K562 (cell line): ENCODE measurements at regions not wholly inside any gene's neighbourhood (a gene's known extent, or its start where the extent isn't known, plus 50 kb on each side); places are given as distances from the start of the nearest gene placed in this dataset.

Experiments
- ATF1 ChIP-seq, 2 experiments: fragments of 450-650 bp in 1 of 2; IDR thresholded peaks; 2 replicates each; pipeline ENCODE4 v1.6.1; 2016; ENCODE audit warnings: missing compliant biosample characterization in 1 of 2, missing genetic modification characterization in 1 of 2
- ATF3 ChIP-seq, 2 experiments: fragments of 450-650 bp in 1 of 2; sonication (generic) in 1 of 2; formaldehyde crosslinking in 1 of 2; IDR thresholded peaks in 1 of 2; conservative IDR thresholded peaks in 1 of 2; 2 replicates each; pipeline versions ENCODE4 v1.6.1 to v1.8.1; 2016 to 2023; ENCODE audit warnings: mild to moderate bottlenecking in 2 of 2, moderate library complexity in 2 of 2, inconsistent platforms in 1 of 2, missing genetic modification reagents in 1 of 2
- CBX8 ChIP-seq: fragments of 200-600 bp; sonication (generic); IDR thresholded peaks from 2 replicates; pipeline ENCODE4 v1.6.1; 2012; ENCODE audit warnings: borderline replicate concordance, mixed run types, low read depth, mild to moderate bottlenecking, moderate library complexity, mixed read lengths, low read length, control low read depth, inconsistent platforms; ENCODE audit not compliant: poor library complexity, severe bottlenecking; ENCODE audit errors: extremely low read depth
- CEBPB ChIP-seq: fragments of 450-650 bp; IDR thresholded peaks from 2 replicates; pipeline ENCODE4 v1.6.1; 2016; ENCODE audit warnings: missing genetic modification characterization, missing compliant biosample characterization
- CEBPG ChIP-seq, 3 experiments: fragments of 200-800 bp in 1 of 3; sonication (Bioruptor generic) in 1 of 3; sonication (generic) in 1 of 3; formaldehyde crosslinking in 1 of 3; IDR thresholded peaks in 2 of 3; conservative IDR thresholded peaks in 1 of 3; 2 replicates each; pipeline versions ENCODE4 v1.6.1 to v1.8.0; 2016 to 2022; ENCODE audit warnings: missing compliant biosample characterization in 2 of 3, missing genetic modification characterization in 2 of 3, mild to moderate bottlenecking in 1 of 3, missing genetic modification reagents in 1 of 3
- CREB1 ChIP-seq, 2 experiments: sonication (generic) in 1 of 2; formaldehyde crosslinking in 1 of 2; IDR thresholded peaks; 2 replicates each; pipeline versions ENCODE4 v1.6.1 to v1.8.0; 2012 to 2022; ENCODE audit warnings: inconsistent platforms in 1 of 2, mild to moderate bottlenecking in 1 of 2, missing genetic modification reagents in 1 of 2, moderate library complexity in 1 of 2
- ETV1 ChIP-seq: fragments of 450-650 bp; conservative IDR thresholded peaks from 2 replicates; pipeline ENCODE4 v1.6.1; 2016; ENCODE audit warnings: missing genetic modification characterization, control low read depth, low read depth, missing compliant biosample characterization
- HDGF ChIP-seq: fragments of 450-650 bp; IDR thresholded peaks from 2 replicates; pipeline ENCODE4 v1.6.1; 2016
- HNRNPK ChIP-seq: fragments of 200-400 bp; formaldehyde crosslinking; IDR thresholded peaks from one replicate; pipeline ENCODE4 v1.6.1; 2018; ENCODE audit warnings: mild to moderate bottlenecking, low read depth, low read length; ENCODE audit not compliant: poor library complexity, severe bottlenecking
- HNRNPLL ChIP-seq: fragments of 200-400 bp; formaldehyde crosslinking; IDR thresholded peaks from 2 replicates; pipeline ENCODE4 v1.6.1; 2017; ENCODE audit warnings: low read length, low read depth, mild to moderate bottlenecking; ENCODE audit not compliant: poor library complexity, severe bottlenecking
- LCOR ChIP-seq: sonication (generic); formaldehyde crosslinking; IDR thresholded peaks from 2 replicates; pipeline ENCODE4 v1.8.0; 2022; ENCODE audit warnings: mild to moderate bottlenecking, missing genetic modification reagents
- MCM2 ChIP-seq: fragments of 450-650 bp; IDR thresholded peaks from 2 replicates; pipeline ENCODE4 v1.6.1; 2017; ENCODE audit warnings: low read depth, mild to moderate bottlenecking
- NFXL1 ChIP-seq: fragments of 450-650 bp; formaldehyde crosslinking; IDR thresholded peaks from 2 replicates; pipeline ENCODE4 v1.4.0; 2021; ENCODE audit warnings: mild to moderate bottlenecking
- PPARD ChIP-seq: fragments of 250-450 bp; sonication (Bioruptor Pico); IDR thresholded peaks from 2 replicates; pipeline ENCODE4 v1.8.0; 2022; ENCODE audit warnings: inconsistent platforms, mild to moderate bottlenecking, moderate library complexity
- PTBP1 ChIP-seq: fragments of 200-400 bp; formaldehyde crosslinking; IDR thresholded peaks from 2 replicates; pipeline ENCODE4 v1.6.1; 2017; ENCODE audit warnings: low read depth, low read length
- SLC30A9 ChIP-seq: fragments of 250-450 bp; sonication (Bioruptor Pico); IDR thresholded peaks from 2 replicates; pipeline ENCODE4 v1.8.0; 2022; ENCODE audit warnings: mild to moderate bottlenecking, moderate library complexity
- TRIM24 ChIP-seq, 2 experiments: fragments of 450-650 bp; IDR thresholded peaks; 2 replicates each; pipeline ENCODE4 v1.6.1; 2016
- ZBTB1 ChIP-seq: sonication (generic); formaldehyde crosslinking; IDR thresholded peaks from 2 replicates; pipeline ENCODE4 v1.8.1; 2023; ENCODE audit warnings: missing genetic modification reagents, low read depth, mild to moderate bottlenecking, borderline replicate concordance
- ZEB2 ChIP-seq: fragments of 450-650 bp; IDR thresholded peaks from 2 replicates; pipeline ENCODE4 v1.6.1; 2016
- ZFP1 ChIP-seq: fragments of 450-650 bp; formaldehyde crosslinking; IDR thresholded peaks from 2 replicates; pipeline ENCODE4 v1.4.0; 2020; ENCODE audit warnings: mild to moderate bottlenecking, mixed read lengths
- ZFP30 ChIP-seq: fragments of 250-450 bp; sonication (Bioruptor Pico); IDR thresholded peaks from 2 replicates; pipeline ENCODE4 v1.8.0; 2022; ENCODE audit warnings: moderate library complexity, mild to moderate bottlenecking, inconsistent platforms, borderline replicate concordance
- ZNF507 ChIP-seq: conservative IDR thresholded peaks from 2 replicates; pipeline ENCODE4 v1.6.1; 2017; ENCODE audit warnings: missing genetic modification characterization, missing compliant biosample characterization
- ZNF589 ChIP-seq: fragments of 200-800 bp; sonication (Bioruptor generic); IDR thresholded peaks from 2 replicates; pipeline ENCODE4 v1.6.1; 2016; ENCODE audit warnings: low read depth, missing genetic modification characterization, missing compliant biosample characterization
- ZNF707 ChIP-seq: fragments of 250-450 bp; sonication (Bioruptor Pico); conservative IDR thresholded peaks from 2 replicates; pipeline ENCODE4 v1.8.0; 2022; ENCODE audit warnings: inconsistent platforms, mild to moderate bottlenecking, moderate library complexity
- TF ChIP-seq, protein P1 (sequence below): fragments of 450-650 bp; IDR thresholded peaks from 2 replicates; pipeline ENCODE4 v1.7.0; 2016; ENCODE audit warnings: borderline replicate concordance

DNA sequence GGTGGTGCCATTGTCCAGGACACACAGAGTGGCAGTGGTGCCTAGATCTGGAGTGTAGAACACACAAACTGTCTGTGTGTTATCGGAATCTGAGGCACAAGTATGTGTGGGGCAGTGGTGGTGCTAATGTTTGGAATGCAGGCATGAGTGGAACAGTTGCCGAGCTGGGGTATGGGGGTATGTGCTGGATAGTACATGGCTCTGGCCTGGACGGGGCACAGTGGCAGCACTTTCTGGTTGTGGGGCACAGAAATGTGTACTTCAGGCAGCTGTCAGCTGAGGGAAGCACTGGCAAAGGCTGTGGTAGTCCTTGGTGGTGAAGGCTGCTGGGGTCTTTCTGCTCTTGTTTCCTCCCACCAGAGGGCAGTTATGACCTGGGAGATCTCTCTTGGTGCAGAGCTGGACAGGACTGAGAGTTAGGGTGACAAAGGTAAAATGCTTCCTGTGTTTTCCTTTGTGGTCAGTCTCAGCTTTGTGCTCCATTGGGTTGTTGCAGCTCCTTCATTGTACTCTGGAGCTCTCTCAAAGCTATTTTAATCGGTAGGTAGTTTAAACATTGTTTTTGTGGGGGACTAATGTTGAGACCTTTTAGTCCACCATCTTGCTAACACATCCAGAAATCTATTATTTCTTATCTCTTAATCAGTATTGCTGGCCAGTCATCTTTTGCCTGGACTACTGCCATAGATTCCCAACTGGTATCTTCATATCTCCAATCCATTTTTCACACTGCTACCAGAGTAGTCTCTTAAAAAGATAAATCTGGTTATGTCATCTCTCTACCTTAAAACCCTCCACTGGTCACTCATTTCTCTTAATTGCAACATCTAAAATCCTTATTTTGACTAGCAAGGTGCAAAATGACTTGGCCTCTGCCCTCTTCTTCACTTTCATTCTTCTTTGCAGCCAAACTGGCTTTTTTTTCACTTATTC lies 83.9 kb upstream of the NBPF4 start (continued):
- peak; percentile 65; the same call in 1 of the 2 replicates for TF ChIP-seq ATF3 (IDR thresholded peaks at IDR 0.05)
- TF ChIP-seq ATF3 (CRISPR knock-in tag; conservative IDR thresholded peaks at IDR 0.05): no peak
- no peak for TF ChIP-seq HNRNPK
- TF ChIP-seq HNRNPLL: no peak
- TF ChIP-seq LCOR (CRISPR knock-in tag): no peak
- TF ChIP-seq PTBP1: no peak
- TF ChIP-seq HDGF: no peak
- no peak for TF ChIP-seq ZBTB1 (CRISPR knock-in tag)
- TF ChIP-seq TRIM24 (IDR thresholded peaks at IDR 0.05): no peak; a peak in 1 of 4 replicates
- TF ChIP-seq CEBPG (CRISPR knock-in tag; IDR thresholded peaks at IDR 0.05): peak; percentile 62
- peak in 1 of 2 experiments; percentile 82; a peak in 2 of 4 replicates for TF ChIP-seq CEBPG (tag; conservative IDR thresholded peaks at IDR 0.05 in 1 of 2, IDR thresholded peaks at IDR 0.05 in 1 of 2)
- TF ChIP-seq NFXL1 (CRISPR knock-in tag): no peak
- no peak for TF ChIP-seq ZFP30
- TF ChIP-seq ZNF507 (tag): no peak
- no peak for TF ChIP-seq PPARD (CRISPR knock-in tag)
- TF ChIP-seq ZEB2: 0 out of 2 replicates have a peak, but pooled peaks have one; percentile 40
- TF ChIP-seq ETV1: peak; percentile 86
- no peak for TF ChIP-seq ZNF589 (CRISPR knock-in tag)
- TF ChIP-seq ZFP1 (CRISPR knock-in tag): no peak
- no peak for TF ChIP-seq ATF1 (CRISPR knock-in tag; IDR thresholded peaks at IDR 0.05)
- TF ChIP-seq ATF1 (tag; IDR thresholded peaks at IDR 0.05): no peak
- TF ChIP-seq, protein P1, sequence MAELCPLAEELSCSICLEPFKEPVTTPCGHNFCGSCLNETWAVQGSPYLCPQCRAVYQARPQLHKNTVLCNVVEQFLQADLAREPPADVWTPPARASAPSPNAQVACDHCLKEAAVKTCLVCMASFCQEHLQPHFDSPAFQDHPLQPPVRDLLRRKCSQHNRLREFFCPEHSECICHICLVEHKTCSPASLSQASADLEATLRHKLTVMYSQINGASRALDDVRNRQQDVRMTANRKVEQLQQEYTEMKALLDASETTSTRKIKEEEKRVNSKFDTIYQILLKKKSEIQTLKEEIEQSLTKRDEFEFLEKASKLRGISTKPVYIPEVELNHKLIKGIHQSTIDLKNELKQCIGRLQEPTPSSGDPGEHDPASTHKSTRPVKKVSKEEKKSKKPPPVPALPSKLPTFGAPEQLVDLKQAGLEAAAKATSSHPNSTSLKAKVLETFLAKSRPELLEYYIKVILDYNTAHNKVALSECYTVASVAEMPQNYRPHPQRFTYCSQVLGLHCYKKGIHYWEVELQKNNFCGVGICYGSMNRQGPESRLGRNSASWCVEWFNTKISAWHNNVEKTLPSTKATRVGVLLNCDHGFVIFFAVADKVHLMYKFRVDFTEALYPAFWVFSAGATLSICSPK: no peak
- TF ChIP-seq CEBPB (tag): peak; percentile 30; the same call in 1 of the 2 replicates
- TF ChIP-seq ZNF707 (CRISPR knock-in tag): no peak
- no peak for TF ChIP-seq CBX8
- no peak for TF ChIP-seq CREB1 (IDR thresholded peaks at IDR 0.05)
- no peak for TF ChIP-seq CREB1 (CRISPR knock-in tag; IDR thresholded peaks at IDR 0.05)
- TF ChIP-seq SLC30A9: no peak
- TF ChIP-seq MCM2: no peak
